PC-3 (cell line): ENCODE measurements at regions not wholly inside any gene's neighbourhood (a gene's known extent, or its start where the extent isn't known, plus 50 kb on each side); places are given as distances from the start of the nearest gene placed in this dataset.

Experiments used
- ATAC-seq: fragments of 200-7000 bp; cut with Tn5 transposase; 2 replicates; pipeline ENCODE4 v1.9.1; 2020; ENCODE audit warnings: mild to moderate bottlenecking, moderate library complexity
- BruUV-seq: library from RNA; stranded (reverse); fragments of 400-500 nt; replicated peaks from 2 replicates; lab custom pipeline; 2021; lab: Mats Ljungman, UMichigan
- CTCF ChIA-PET: fragments of 300-600 bp; sonication (Branson Sonifier 250); formaldehyde crosslinking; loops from one replicate; lab custom pipeline; 2022; ENCODE audit warnings: antibody characterized with exemption; lab: Charles Lee
- POLR2A ChIA-PET: fragments of 300-600 bp; sonication (Branson Sonifier 250); formaldehyde crosslinking; loops from one replicate; lab custom pipeline; 2022; ENCODE audit warnings: antibody characterized with exemption; ENCODE audit not compliant: unreplicated experiment; lab: Charles Lee
- DNase-seq: peaks from one replicate; pipeline ENCODE4 v3.0.0-alpha.2; 2015
- H2AFZ ChIP-seq: fragments of 300-600 bp; sonication (generic); 2 replicates; pipeline ENCODE4 v1.6.0; 2016; ENCODE audit warnings: antibody characterized with exemption, low read length
- H3F3A ChIP-seq: fragments of 300-600 bp; sonication (generic); one replicate; pipeline ENCODE4 v1.6.0; 2017; ENCODE audit warnings: antibody characterized with exemption, low read length, control low read depth, mild to moderate bottlenecking; ENCODE audit not compliant: unreplicated experiment
- H3K27ac ChIP-seq: fragments of 300-600 bp; sonication (generic); 2 replicates; pipeline ENCODE4 v1.5.1; 2016; ENCODE audit warnings: mild to moderate bottlenecking, low read length
- H3K27me3 ChIP-seq: fragments of 300-600 bp; sonication (generic); 2 replicates; pipeline ENCODE4 v1.6.1; 2016; ENCODE audit warnings: low read length, mixed read lengths
- H3K36me3 ChIP-seq: fragments of 300-600 bp; sonication (generic); 2 replicates; pipeline ENCODE4 v1.6.1; 2016; ENCODE audit warnings: low read depth, mixed run types, low read length, mixed read lengths
- H3K4me1 ChIP-seq: fragments of 300-600 bp; sonication (generic); 2 replicates; pipeline ENCODE4 v1.5.1; 2016; ENCODE audit warnings: low read length; ENCODE audit not compliant: insufficient read depth
- H3K4me2 ChIP-seq: fragments of 300-600 bp; sonication (generic); 2 replicates; pipeline ENCODE4 v1.6.0; 2016; ENCODE audit warnings: low read length
- H3K4me3 ChIP-seq: fragments of 300-600 bp; sonication (generic); 2 replicates; pipeline ENCODE4 v1.5.1; 2016; ENCODE audit warnings: mild to moderate bottlenecking, low read length, mixed read lengths
- H3K79me2 ChIP-seq: fragments of 300-600 bp; sonication (generic); 2 replicates; pipeline ENCODE4 v1.6.1; 2017; ENCODE audit warnings: low read length, mixed read lengths
- H3K9ac ChIP-seq: fragments of 300-600 bp; sonication (generic); 2 replicates; pipeline ENCODE4 v1.6.0; 2016; ENCODE audit warnings: mild to moderate bottlenecking, low read length
- H3K9me2 ChIP-seq: fragments of 300-600 bp; sonication (generic); replicated peaks from 2 replicates; pipeline ENCODE4 v1.6.1; 2016; ENCODE audit warnings: mixed run types, low read length, mixed read lengths
- H3K9me3 ChIP-seq: fragments of 300-600 bp; sonication (generic); 2 replicates; pipeline ENCODE4 v1.6.1; 2016; ENCODE audit warnings: low read length, mixed read lengths
- H4K20me1 ChIP-seq: fragments of 300-600 bp; sonication (generic); 2 replicates; pipeline ENCODE4 v1.6.1; 2016; ENCODE audit warnings: low read length, mixed read lengths
- CTCF ChIP-seq: fragments of 300-600 bp; sonication (generic); conservative IDR thresholded peaks from 2 replicates; pipeline ENCODE4 v1.5.1; 2017; ENCODE audit warnings: antibody characterized with exemption, low read depth, mild to moderate bottlenecking, low read length
- EZH2 ChIP-seq: fragments of 300-600 bp; sonication (generic); IDR thresholded peaks from one replicate; pipeline ENCODE4 v1.6.1; 2017; ENCODE audit warnings: antibody characterized with exemption, mild to moderate bottlenecking, low read length; ENCODE audit not compliant: unreplicated experiment
- EZH2phosphoT487 ChIP-seq: fragments of 300-600 bp; sonication (generic); IDR thresholded peaks from 2 replicates; pipeline ENCODE4 v1.6.1; 2018; ENCODE audit warnings: mild to moderate bottlenecking, antibody characterized with exemption, low read length, borderline replicate concordance
- intact Hi-C: fragments of 100-400 bp; cut with micrococcal nuclease; formaldehyde crosslinking; loops from 2 replicates; pipeline ENCODE4 v1.9.0; 2023

GRCh38 chr20:54294094-54294493, 86.2 kb downstream of the PFDN4 start:
- intact Hi-C loops: no loop called here
- CTCF ChIA-PET: no interaction called here
- ATAC-seq (no peak), DNase-seq (no peak)
- H3K4me2 ChIP-seq: no peak overlapping the region
- no peaks in the 10 kb centered on the region for H3K4me1 ChIP-seq
- H3K27me3 ChIP-seq: peaks cover 45% of the 10 kb centered on the region
- H3K79me2 ChIP-seq: no peaks in the 10 kb centered on the region
- BruUV-seq: no TSS peak
- H3K36me3 ChIP-seq: no peaks in the 10 kb centered on the region
- H3K4me3 ChIP-seq: no peak overlapping the region
- no peaks in the 10 kb centered on the region for H3K9me3 ChIP-seq
- POLR2A ChIA-PET: no interaction called here
- H3K9me2 ChIP-seq: no peaks in the 10 kb centered on the region
- no peak overlapping the region for H3K9ac ChIP-seq
- TF ChIP-seq EZH2 (no peak), EZH2phosphoT487 (no peak), CTCF (no peak)
- H3K27ac ChIP-seq: no peak overlapping the region
- no peaks in the 10 kb centered on the region for H3F3A ChIP-seq
- H2AFZ ChIP-seq: no peak overlapping the region
- H4K20me1 ChIP-seq: no peaks in the 10 kb centered on the region

GRCh38 chr20:54295686-54296085, 87.8 kb downstream of the PFDN4 start:
- TF ChIP-seq EZH2phosphoT487 (no peak), CTCF (no peak), EZH2 (no peak)
- Histone ChIP-seq H3K9ac (no peak overlapping the region), H3K27ac (no peak overlapping the region), H3F3A (no peaks in the 10 kb centered on the region), H3K27me3 (peaks cover 59% of the 10 kb centered on the region), H3K79me2 (no peaks in the 10 kb centered on the region), H4K20me1 (no peaks in the 10 kb centered on the region), H3K9me2 (no peaks in the 10 kb centered on the region), H3K4me1 (no peaks in the 10 kb centered on the region), H2AFZ (no peak overlapping the region), H3K4me3 (no peak overlapping the region), H3K4me2 (no peak overlapping the region), H3K36me3 (no peaks in the 10 kb centered on the region), H3K9me3 (no peaks in the 10 kb centered on the region)
- CTCF ChIA-PET: no interaction called here
- POLR2A ChIA-PET: no interaction called here
- DNase-seq: no peak
- BruUV-seq: no TSS peak
- intact Hi-C loops: no loop called here
- ATAC-seq: no peak

GRCh38 chr20:54305421-54305820, 97.5 kb downstream of the PFDN4 start:
- intact Hi-C loops: no loop called here
- no peak overlapping the region for H3K4me3 ChIP-seq
- no peaks in the 10 kb centered on the region for H3F3A ChIP-seq
- H3K9me3 ChIP-seq: no peaks in the 10 kb centered on the region
- ChIA-PET POLR2A (no interaction called here), CTCF (no interaction called here)
- ATAC-seq (no peak), DNase-seq (no peak)
- no peak overlapping the region for H3K27ac ChIP-seq
- no peaks in the 10 kb centered on the region for H4K20me1 ChIP-seq
- no peak overlapping the region for H3K4me2 ChIP-seq
- H3K79me2 ChIP-seq: no peaks in the 10 kb centered on the region
- no peaks in the 10 kb centered on the region for H3K4me1 ChIP-seq
- H2AFZ ChIP-seq: no peak overlapping the region
- peaks cover 46% of the 10 kb centered on the region for H3K27me3 ChIP-seq
- TF ChIP-seq EZH2 (no peak), CTCF (no peak), EZH2phosphoT487 (no peak)
- no peak overlapping the region for H3K9ac ChIP-seq
- no peaks in the 10 kb centered on the region for H3K9me2 ChIP-seq
- no peaks in the 10 kb centered on the region for H3K36me3 ChIP-seq
- BruUV-seq: no TSS peak
